Neural progenitor cell (in vitro differentiated cells): ENCODE measurements at regions not wholly inside any gene's neighbourhood (a gene's known extent, or its start where the extent isn't known, plus 50 kb on each side); places are given as distances from the start of the nearest gene placed in this dataset.

Experiments used
- DNase-seq: peaks from one replicate; pipeline ENCODE4 v3.0.0-alpha.2; 2016; ENCODE audit warnings: low spot score
- H2AFZ ChIP-seq: fragments of 200-600 bp; sonication (generic); replicated peaks from 2 replicates; pipeline ENCODE4 v1.6.1; 2016; ENCODE audit warnings: antibody characterized with exemption
- H3F3A ChIP-seq: fragments of 200-600 bp; sonication (generic); 2 replicates; pipeline ENCODE4 v1.6.1; 2016; ENCODE audit warnings: antibody characterized with exemption, low read depth
- H3K27ac ChIP-seq: fragments of 200-600 bp; sonication (generic); 2 replicates; pipeline ENCODE4 v1.5.1; 2016; ENCODE audit warnings: mild to moderate bottlenecking
- H3K27me3 ChIP-seq: fragments of 200-600 bp; sonication (generic); 2 replicates; pipeline ENCODE4 v1.6.1; 2016; ENCODE audit warnings: mild to moderate bottlenecking, moderate library complexity
- H3K36me3 ChIP-seq: fragments of 200-600 bp; sonication (generic); 2 replicates; pipeline ENCODE4 v1.5.1; 2016
- H3K4me1 ChIP-seq: fragments of 200-600 bp; sonication (generic); 2 replicates; pipeline ENCODE4 v1.6.1; 2016; ENCODE audit warnings: mixed run types
- H3K4me2 ChIP-seq: fragments of 200-600 bp; sonication (generic); 2 replicates; pipeline ENCODE4 v1.6.1; 2016
- H3K4me3 ChIP-seq: fragments of 200-600 bp; sonication (generic); 2 replicates; pipeline ENCODE4 v1.5.1; 2016
- H3K79me2 ChIP-seq: fragments of 200-600 bp; sonication (generic); 2 replicates; pipeline ENCODE4 v1.6.1; 2016; ENCODE audit warnings: low read depth
- H3K9ac ChIP-seq: fragments of 200-600 bp; sonication (generic); 2 replicates; pipeline ENCODE4 v1.6.1; 2016
- H3K9me3 ChIP-seq: fragments of 200-600 bp; sonication (generic); 2 replicates; pipeline ENCODE4 v1.5.1; 2016; ENCODE audit warnings: low read depth
- H4K20me1 ChIP-seq: fragments of 200-600 bp; sonication (generic); 2 replicates; pipeline ENCODE4 v1.6.1; 2016; ENCODE audit warnings: low read depth
- H3K27ac Mint-ChIP-seq: 3 replicates; pipeline ENCODE4 v1.8.0; 2021; ENCODE audit warnings: mixed read lengths
- H3K27me3 Mint-ChIP-seq: 2 replicates; pipeline ENCODE4 v1.8.0; 2022; ENCODE audit warnings: low read depth, mild to moderate bottlenecking, inconsistent platforms, moderate library complexity, mixed read lengths; ENCODE audit not compliant: insufficient read depth
- H3K36me3 Mint-ChIP-seq: 3 replicates; pipeline ENCODE4 v1.8.0; 2021; ENCODE audit warnings: mixed read lengths
- H3K4me1 Mint-ChIP-seq: 3 replicates; pipeline ENCODE4 v1.8.0; 2021; ENCODE audit warnings: mixed read lengths
- H3K4me3 Mint-ChIP-seq: 3 replicates; pipeline ENCODE4 v1.8.0; 2021; ENCODE audit warnings: mild to moderate bottlenecking, moderate library complexity, mixed read lengths
- H3K9me3 Mint-ChIP-seq: 3 replicates; pipeline ENCODE4 v1.8.0; 2020; ENCODE audit warnings: mixed read lengths
- EZH2 ChIP-seq: fragments of 200-600 bp; sonication (generic); IDR thresholded peaks from 2 replicates; pipeline ENCODE4 v1.6.1; 2017; ENCODE audit warnings: antibody characterized with exemption, mild to moderate bottlenecking, moderate library complexity
- EZH2phosphoT487 ChIP-seq: fragments of 200-600 bp; sonication (generic); IDR thresholded peaks from 2 replicates; pipeline ENCODE4 v1.6.1; 2017; ENCODE audit warnings: antibody characterized with exemption
- TF ChIP-seq, protein P1 (sequence below): fragments of 200-600 bp; sonication (generic); IDR thresholded peaks from 2 replicates; pipeline ENCODE4 v1.5.1; 2017; ENCODE audit warnings: antibody characterized with exemption, mild to moderate bottlenecking

DNA sequence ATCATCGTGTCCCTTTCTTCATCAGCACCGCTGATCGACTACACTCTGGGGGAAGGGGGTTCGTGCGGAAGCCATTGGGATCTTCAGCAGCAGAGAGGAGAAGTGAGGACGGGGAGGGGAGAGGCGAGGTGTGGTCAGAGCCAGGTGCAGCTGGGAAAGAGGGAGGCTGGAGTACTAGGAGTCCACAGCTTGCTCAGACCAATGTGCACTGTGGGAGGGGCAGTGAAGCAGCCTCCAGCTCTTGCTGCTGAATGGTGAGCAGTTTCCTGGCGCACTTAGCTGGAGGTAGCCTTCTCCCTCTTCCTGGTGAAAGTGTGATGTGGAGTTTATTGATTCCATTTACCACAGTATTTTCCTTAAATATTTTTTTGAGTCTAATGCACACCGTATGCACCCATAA, 99.0 kb upstream of the NECTIN1 start:
- TF ChIP-seq EZH2, result no peak
- Mint-ChIP-seq H3K4me3 (no peak overlapping the region), H3K4me1 (peaks cover 26% of the 10 kb centered on the region), H3K36me3 (no peaks in the 10 kb centered on the region), H3K27me3 (peaks cover 10% of the 10 kb centered on the region), H3K9me3 (peaks cover 7% of the 10 kb centered on the region), H3K27ac (no peak overlapping the region)
- no peak overlapping the region for H3K4me3 ChIP-seq
- H3K79me2 ChIP-seq, result no peaks in the 10 kb centered on the region
- no peak overlapping the region for H3K9ac ChIP-seq
- H3K4me1 ChIP-seq, result peaks cover 23% of the 10 kb centered on the region
- no peaks in the 10 kb centered on the region for H3K27me3 ChIP-seq
- no peaks in the 10 kb centered on the region for H3F3A ChIP-seq
- H3K36me3 ChIP-seq, result no peaks in the 10 kb centered on the region
- no peak for DNase-seq
- H4K20me1 ChIP-seq, result no peaks in the 10 kb centered on the region
- no peak overlapping the region for H3K4me2 ChIP-seq
- H2AFZ ChIP-seq, result peak overlapping the region; percentile 79
- H3K27ac ChIP-seq, result no peak overlapping the region
- H3K9me3 ChIP-seq, result peaks cover 4% of the 10 kb centered on the region

GRCh38 chr11:119827113-119827512, 98.1 kb upstream of the NECTIN1 start:
- Mint-ChIP-seq H3K9me3 (peaks cover 9% of the 10 kb centered on the region), H3K27me3 (peaks cover 14% of the 10 kb centered on the region), H3K36me3 (no peaks in the 10 kb centered on the region), H3K4me3 (no peak overlapping the region), H3K4me1 (peaks cover 19% of the 10 kb centered on the region), H3K27ac (no peak overlapping the region)
- Histone ChIP-seq H3K4me3 (no peak overlapping the region), H3K27me3 (no peaks in the 10 kb centered on the region), H3K27ac (no peak overlapping the region), H3K4me2 (peak overlapping the region; percentile 35), H3K9ac (no peak overlapping the region), H3K79me2 (no peaks in the 10 kb centered on the region), H2AFZ (peak overlapping the region; percentile 79), H3K9me3 (peaks cover 4% of the 10 kb centered on the region), H3K36me3 (no peaks in the 10 kb centered on the region), H3F3A (no peaks in the 10 kb centered on the region), H4K20me1 (no peaks in the 10 kb centered on the region), H3K4me1 (peaks cover 16% of the 10 kb centered on the region)
- TF ChIP-seq, protein P1, sequence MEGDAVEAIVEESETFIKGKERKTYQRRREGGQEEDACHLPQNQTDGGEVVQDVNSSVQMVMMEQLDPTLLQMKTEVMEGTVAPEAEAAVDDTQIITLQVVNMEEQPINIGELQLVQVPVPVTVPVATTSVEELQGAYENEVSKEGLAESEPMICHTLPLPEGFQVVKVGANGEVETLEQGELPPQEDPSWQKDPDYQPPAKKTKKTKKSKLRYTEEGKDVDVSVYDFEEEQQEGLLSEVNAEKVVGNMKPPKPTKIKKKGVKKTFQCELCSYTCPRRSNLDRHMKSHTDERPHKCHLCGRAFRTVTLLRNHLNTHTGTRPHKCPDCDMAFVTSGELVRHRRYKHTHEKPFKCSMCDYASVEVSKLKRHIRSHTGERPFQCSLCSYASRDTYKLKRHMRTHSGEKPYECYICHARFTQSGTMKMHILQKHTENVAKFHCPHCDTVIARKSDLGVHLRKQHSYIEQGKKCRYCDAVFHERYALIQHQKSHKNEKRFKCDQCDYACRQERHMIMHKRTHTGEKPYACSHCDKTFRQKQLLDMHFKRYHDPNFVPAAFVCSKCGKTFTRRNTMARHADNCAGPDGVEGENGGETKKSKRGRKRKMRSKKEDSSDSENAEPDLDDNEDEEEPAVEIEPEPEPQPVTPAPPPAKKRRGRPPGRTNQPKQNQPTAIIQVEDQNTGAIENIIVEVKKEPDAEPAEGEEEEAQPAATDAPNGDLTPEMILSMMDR, result no peak
- TF ChIP-seq EZH2 (no peak), EZH2phosphoT487 (no peak)
- DNase-seq, result no peak

DNA sequence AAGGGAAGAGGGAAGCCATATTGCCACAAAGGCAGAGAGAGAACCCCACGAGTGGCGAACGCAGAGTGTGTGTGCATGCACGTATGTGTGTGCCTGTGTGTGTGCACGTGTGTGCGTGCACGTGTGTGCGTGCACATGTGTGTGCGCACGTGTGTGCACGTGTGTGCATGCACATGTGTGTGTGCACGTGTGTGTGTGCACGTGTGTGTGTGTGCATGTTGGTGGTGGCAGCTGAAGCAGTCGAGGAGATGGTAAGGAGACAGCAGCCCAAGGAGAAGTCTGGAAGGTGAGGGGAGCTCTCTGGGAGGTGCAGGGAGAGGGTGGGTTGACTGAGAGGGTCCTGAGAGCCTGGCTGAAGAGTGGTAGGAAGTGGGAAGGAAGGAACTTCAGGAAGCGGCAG, 94.1 kb upstream of the NECTIN1 start:
- peak overlapping the region; percentile 80 for H3K27ac Mint-ChIP-seq
- Histone ChIP-seq H3K36me3 (no peaks in the 10 kb centered on the region), H3K79me2 (no peaks in the 10 kb centered on the region), H3K9me3 (peaks cover 4% of the 10 kb centered on the region), H3K4me2 (no peak overlapping the region), H2AFZ (no peak overlapping the region), H3F3A (no peaks in the 10 kb centered on the region), H3K9ac (no peak overlapping the region), H4K20me1 (no peaks in the 10 kb centered on the region), H3K27ac (no peak overlapping the region), H3K4me3 (no peak overlapping the region), H3K4me1 (peaks cover 13% of the 10 kb centered on the region), H3K27me3 (no peaks in the 10 kb centered on the region)
- no peaks in the 10 kb centered on the region for H3K36me3 Mint-ChIP-seq
- H3K9me3 Mint-ChIP-seq, result peaks cover 9% of the 10 kb centered on the region
- peaks cover 14% of the 10 kb centered on the region for H3K27me3 Mint-ChIP-seq
- H3K4me3 Mint-ChIP-seq, result no peak overlapping the region
- H3K4me1 Mint-ChIP-seq, result peaks cover 8% of the 10 kb centered on the region
- DNase-seq, result no peak
- TF ChIP-seq, protein P1, result no peak
- TF ChIP-seq EZH2, result no peak
- TF ChIP-seq EZH2phosphoT487, result no peak

DNA sequence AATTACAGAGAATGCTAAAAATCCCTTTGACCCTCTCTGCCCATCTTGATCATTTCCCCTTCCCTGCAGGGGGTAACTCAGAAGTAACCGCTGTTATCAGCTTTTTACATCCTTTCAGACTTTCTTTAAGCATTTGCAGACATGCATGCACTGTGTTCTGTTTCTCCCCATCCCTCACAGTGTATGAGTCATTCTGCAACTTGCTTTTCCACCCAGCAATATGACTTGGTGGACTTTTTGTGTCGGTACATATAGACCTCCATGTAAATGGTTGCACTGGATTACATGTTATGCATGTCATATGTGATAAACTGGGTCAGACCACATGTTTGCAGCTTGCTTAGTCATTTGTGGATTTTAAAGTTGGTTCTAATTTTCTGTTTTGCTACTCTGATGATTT, 87.7 kb upstream of the NECTIN1 start:
- Histone ChIP-seq H2AFZ (no peak overlapping the region), H3K36me3 (no peaks in the 10 kb centered on the region), H4K20me1 (no peaks in the 10 kb centered on the region), H3K27me3 (no peaks in the 10 kb centered on the region), H3F3A (no peaks in the 10 kb centered on the region), H3K4me1 (peaks cover 4% of the 10 kb centered on the region), H3K79me2 (no peaks in the 10 kb centered on the region), H3K9me3 (no peaks in the 10 kb centered on the region), H3K9ac (no peak overlapping the region), H3K4me2 (no peak overlapping the region), H3K4me3 (no peak overlapping the region), H3K27ac (no peak overlapping the region)
- DNase-seq, result no peak
- peaks cover 7% of the 10 kb centered on the region for H3K9me3 Mint-ChIP-seq
- TF ChIP-seq EZH2 (no peak), EZH2phosphoT487 (no peak)
- TF ChIP-seq, protein P1, result no peak
- no peak overlapping the region for H3K4me3 Mint-ChIP-seq
- H3K4me1 Mint-ChIP-seq, result peaks cover 24% of the 10 kb centered on the region
- H3K36me3 Mint-ChIP-seq, result no peaks in the 10 kb centered on the region
- peaks cover 6% of the 10 kb centered on the region for H3K27me3 Mint-ChIP-seq
- H3K27ac Mint-ChIP-seq, result no peak overlapping the region
